ENCODE measurements at regions not wholly inside any gene's neighbourhood (a gene's known extent, or its start where the extent isn't known, plus 50 kb on each side); places are given as distances from the start of the nearest gene placed in this dataset.
A peak's percentile ranks its signal among the peaks of the same experiment; 100 is the strongest.

GRCh38 chr1:94599095-94599813 is 57.7 kb upstream of the F3 start:
- TF ChIP-seq CTCF (IDR thresholded peaks at IDR 0.05; ENCODE audit: insufficient read depth, low read length), result peak; percentile 53
- H3K4me3 ChIP-seq (ENCODE audit: low read depth, low read length), result no peak overlapping the region
- peak; percentile 44 for DNase-seq (ENCODE audit: low read depth)

GRCh38 chr1:94597701-94598100 is 56.1 kb upstream of the F3 start:
- H3K4me3 ChIP-seq (ENCODE audit: low read depth, low read length), result no peak overlapping the region

GRCh38 chr1:94596260-94596659 is 54.7 kb upstream of the F3 start:
- H3K4me3 ChIP-seq (ENCODE audit: low read depth, low read length), result no peak overlapping the region
- no peak for DNase-seq (ENCODE audit: low read depth)
- no peak for TF ChIP-seq CTCF (IDR thresholded peaks at IDR 0.05; ENCODE audit: insufficient read depth, low read length)

More at GRCh38 chr1:94597701-94598100, 56.1 kb upstream of the F3 start:
- no peak for TF ChIP-seq CTCF (IDR thresholded peaks at IDR 0.05; ENCODE audit: insufficient read depth, low read length)
- no peak for DNase-seq (ENCODE audit: low read depth)

GRCh38 chr1:94595658-94596057 is 54.1 kb upstream of the F3 start:
- TF ChIP-seq CTCF (IDR thresholded peaks at IDR 0.05; ENCODE audit: insufficient read depth, low read length), result no peak
- DNase-seq (ENCODE audit: low read depth), result no peak
- no peak overlapping the region for H3K4me3 ChIP-seq (ENCODE audit: low read depth, low read length)

GRCh38 chr1:94593611-94594010 is 52.1 kb upstream of the F3 start:
- DNase-seq (ENCODE audit: low read depth), result no peak
- no peak overlapping the region for H3K4me3 ChIP-seq (ENCODE audit: low read depth, low read length)
- no peak for TF ChIP-seq CTCF (IDR thresholded peaks at IDR 0.05; ENCODE audit: insufficient read depth, low read length)

GRCh38 chr1:94592571-94592920 is 51.0 kb upstream of the F3 start:
- H3K4me3 ChIP-seq (ENCODE audit: low read depth, low read length), result no peak overlapping the region
- no peak for TF ChIP-seq CTCF (IDR thresholded peaks at IDR 0.05; ENCODE audit: insufficient read depth, low read length)
- DNase-seq (ENCODE audit: low read depth), result no peak

Data from fibroblast of the aortic adventitia (primary cell).